ENCODE measurements at regions not wholly inside any gene's neighbourhood (a gene's known extent, or its start where the extent isn't known, plus 50 kb on each side); places are given as distances from the start of the nearest gene placed in this dataset.
A peak's percentile ranks its signal among the peaks of the same experiment; 100 is the strongest.

DNA sequence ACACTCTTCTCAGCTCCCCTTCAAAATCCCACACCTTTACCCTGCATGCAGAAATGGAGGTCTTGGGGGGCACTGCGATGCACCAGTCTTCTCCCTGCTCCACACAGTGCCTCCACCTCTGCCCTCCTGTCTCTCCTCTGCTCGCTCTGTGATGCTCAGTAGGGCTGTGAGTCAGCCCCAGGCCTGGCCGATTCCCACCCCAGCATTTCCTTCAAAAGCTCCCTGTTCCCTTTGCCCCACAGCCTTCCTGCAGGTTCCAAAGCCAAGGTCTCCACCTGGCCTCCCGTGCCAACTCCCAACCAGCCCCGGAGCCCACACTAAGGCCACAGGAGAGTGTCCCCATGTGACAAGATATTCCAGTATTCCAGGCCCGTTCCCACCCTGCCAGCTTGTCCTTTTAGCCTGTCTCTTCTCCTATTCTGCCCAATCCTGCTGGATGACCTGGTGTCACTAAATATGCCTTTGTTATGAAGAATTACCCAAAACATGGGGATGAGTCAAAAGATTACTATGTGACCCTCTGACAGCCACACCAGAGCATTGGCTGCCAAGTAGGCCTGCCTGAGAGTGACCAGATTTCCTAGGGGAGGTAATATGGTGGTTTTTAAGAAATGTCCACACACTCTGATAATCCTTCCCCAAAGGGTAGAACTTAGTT, 118.9 kb upstream of the NXT1 start:
- intact Hi-C loops (cut with micrococcal nuclease), result loop anchor here (5.0 kb wide), 1 partner anchor 79 kb away; no protein-coding TSS in a partner anchor
- ChIA-PET CTCF (interaction anchor here (0.8 to 2.9 kb wide), 4 partner anchors 79 to 540 kb away, joined by 3 to 20 read pairs (median 4); no protein-coding TSS in a partner anchor), POLR2A (interaction anchor here (0.6 kb wide), 1 partner anchor 146 kb away, joined by 4 read pairs; the partner anchor contains the start of gene CD93)
- Histone ChIP-seq H2AFZ (ENCODE audit: low read depth, low read length) (no peak overlapping the region), H3K4me2 (ENCODE audit: insufficient read depth, low read length) (no peak overlapping the region), H3K9ac (replicated peaks; ENCODE audit: extremely low read depth, insufficient read depth, low read length) (no peak overlapping the region), H3K27ac (ENCODE audit: insufficient read depth, low read depth, low read length) (no peak overlapping the region), H3K4me3 (replicated peaks in 1 of 3; ENCODE audit: insufficient read depth in 1 of 3, low read depth in 1 of 3, low read length in 3 of 3) (no peak overlapping the region), H3K4me1 (ENCODE audit: control insufficient read depth, extremely low read depth, insufficient read depth, low read length) (peaks cover 8% of the 10 kb centered on the region), H3K9me3 (replicated peaks; ENCODE audit: control insufficient read depth, insufficient read depth, low read length) (no peaks in the 10 kb centered on the region), H3K9me1 (replicated peaks; ENCODE audit: control insufficient read depth, extremely low read depth, insufficient read depth, low read length) (no peaks in the 10 kb centered on the region), H4K20me1 (replicated peaks; ENCODE audit: control insufficient read depth, extremely low read depth, insufficient read depth, low read length) (no peaks in the 10 kb centered on the region), H3K36me3 (ENCODE audit: control insufficient read depth in 2 of 2, extremely low read depth in 1 of 2, insufficient read depth in 2 of 2, low read length in 2 of 2) (no peaks in the 10 kb centered on the region), H3K79me2 (ENCODE audit: control insufficient read depth, insufficient read depth, low read length) (no peaks in the 10 kb centered on the region), H3K27me3 (ENCODE audit: control insufficient read depth in 2 of 2, insufficient read depth in 2 of 2, low read length in 2 of 2) (peaks cover under 1 to 2% of the 10 kb centered on the region in 2 experiments)
- TF ChIP-seq, protein P1, sequence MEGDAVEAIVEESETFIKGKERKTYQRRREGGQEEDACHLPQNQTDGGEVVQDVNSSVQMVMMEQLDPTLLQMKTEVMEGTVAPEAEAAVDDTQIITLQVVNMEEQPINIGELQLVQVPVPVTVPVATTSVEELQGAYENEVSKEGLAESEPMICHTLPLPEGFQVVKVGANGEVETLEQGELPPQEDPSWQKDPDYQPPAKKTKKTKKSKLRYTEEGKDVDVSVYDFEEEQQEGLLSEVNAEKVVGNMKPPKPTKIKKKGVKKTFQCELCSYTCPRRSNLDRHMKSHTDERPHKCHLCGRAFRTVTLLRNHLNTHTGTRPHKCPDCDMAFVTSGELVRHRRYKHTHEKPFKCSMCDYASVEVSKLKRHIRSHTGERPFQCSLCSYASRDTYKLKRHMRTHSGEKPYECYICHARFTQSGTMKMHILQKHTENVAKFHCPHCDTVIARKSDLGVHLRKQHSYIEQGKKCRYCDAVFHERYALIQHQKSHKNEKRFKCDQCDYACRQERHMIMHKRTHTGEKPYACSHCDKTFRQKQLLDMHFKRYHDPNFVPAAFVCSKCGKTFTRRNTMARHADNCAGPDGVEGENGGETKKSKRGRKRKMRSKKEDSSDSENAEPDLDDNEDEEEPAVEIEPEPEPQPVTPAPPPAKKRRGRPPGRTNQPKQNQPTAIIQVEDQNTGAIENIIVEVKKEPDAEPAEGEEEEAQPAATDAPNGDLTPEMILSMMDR (IDR thresholded peaks at IDR 0.05; ENCODE audit: extremely low read depth in 1 of 2, insufficient read depth in 1 of 2, low read depth in 1 of 2, low read length in 2 of 2), result no peak
- TF ChIP-seq, protein P2, sequence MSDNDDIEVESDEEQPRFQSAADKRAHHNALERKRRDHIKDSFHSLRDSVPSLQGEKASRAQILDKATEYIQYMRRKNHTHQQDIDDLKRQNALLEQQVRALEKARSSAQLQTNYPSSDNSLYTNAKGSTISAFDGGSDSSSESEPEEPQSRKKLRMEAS (IDR thresholded peaks at IDR 0.05; ENCODE audit: insufficient read depth, insufficient read length), result no peak
- TF ChIP-seq FOS (IDR thresholded peaks at IDR 0.05; ENCODE audit: borderline replicate concordance, insufficient read depth, low read length) (peak; percentile 14), JUN (IDR thresholded peaks at IDR 0.05; ENCODE audit: borderline replicate concordance, insufficient read depth, insufficient read length, low read depth) (peak; percentile 5), MYC (IDR thresholded peaks at IDR 0.05; ENCODE audit: low read depth, low read length) (no peak), POLR2A (IDR thresholded peaks at IDR 0.05; ENCODE audit: low read depth, low read length) (no peak), GATA2 (IDR thresholded peaks at IDR 0.05; ENCODE audit: insufficient read depth, insufficient read length, low read depth, low read length) (no peak), EZH2 (IDR thresholded peaks at IDR 0.05; ENCODE audit: borderline replicate concordance, low read depth, low read length, severe bottlenecking) (no peak), POLR2AphosphoS5 (IDR thresholded peaks at IDR 0.05; ENCODE audit: insufficient read depth, low read depth, low read length) (no peak)
- DNase-seq (ENCODE audit: low read depth, low spot score) (peak; percentile 27), FAIRE-seq (no peak)
- dilution Hi-C loops (cut with MboI; ENCODE audit: extremely low pct_ligation_motif_present, low sequenced_read_pairs), result no loop called here
- no TSS peak for BruUV-seq (replicated peaks)

All from endothelial cell of umbilical vein (primary cell).